ENCODE measurements at regions not wholly inside any gene's neighbourhood (a gene's known extent, or its start where the extent isn't known, plus 50 kb on each side); places are given as distances from the start of the nearest gene placed in this dataset.

DNA sequence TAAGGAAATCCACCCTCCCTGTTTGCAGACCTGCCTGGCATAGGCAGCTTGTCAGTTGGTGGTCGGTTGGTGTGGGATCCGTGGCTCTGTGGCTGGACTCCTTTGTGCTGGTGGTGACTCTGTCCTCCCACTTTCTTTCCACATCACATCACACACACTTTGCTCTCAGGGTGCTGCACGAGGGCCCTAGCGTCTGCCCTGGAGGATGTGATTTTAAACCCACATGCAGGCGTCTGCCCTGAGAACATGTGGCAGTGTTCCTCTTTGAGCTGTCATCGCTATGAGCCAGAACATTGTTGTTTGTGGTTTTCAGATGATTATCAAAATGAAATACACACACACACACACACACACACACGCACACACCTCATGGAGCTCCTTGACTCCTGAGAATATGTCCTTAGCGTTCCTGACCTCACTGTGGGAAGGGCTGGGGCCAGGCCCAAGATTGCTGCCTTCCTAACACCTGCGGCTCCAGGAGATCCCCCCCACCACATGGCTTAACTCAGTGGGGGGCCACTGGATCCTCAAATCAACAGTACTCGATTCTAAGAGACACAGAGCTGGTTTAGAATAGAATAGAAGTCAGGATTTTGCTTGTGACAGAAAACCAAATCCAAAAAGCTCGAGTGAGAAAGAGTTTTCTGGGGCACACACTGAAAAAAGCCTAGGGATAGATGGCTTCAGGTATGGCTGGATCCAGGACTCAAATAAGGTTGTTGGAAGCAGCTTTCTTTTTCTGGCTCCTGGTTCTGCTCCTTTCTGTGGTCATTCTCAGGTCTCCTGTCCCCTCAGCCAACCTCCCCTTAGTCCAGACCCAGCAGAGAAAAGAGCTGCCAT is 54.8 kb downstream of the RTP5 start:
- peak; percentile 36 for DNase-seq
- 53 to 68% (median 57%) methylated on average over 11 of the region's 11 CpGs for WGBS, 5 donors

DNA sequence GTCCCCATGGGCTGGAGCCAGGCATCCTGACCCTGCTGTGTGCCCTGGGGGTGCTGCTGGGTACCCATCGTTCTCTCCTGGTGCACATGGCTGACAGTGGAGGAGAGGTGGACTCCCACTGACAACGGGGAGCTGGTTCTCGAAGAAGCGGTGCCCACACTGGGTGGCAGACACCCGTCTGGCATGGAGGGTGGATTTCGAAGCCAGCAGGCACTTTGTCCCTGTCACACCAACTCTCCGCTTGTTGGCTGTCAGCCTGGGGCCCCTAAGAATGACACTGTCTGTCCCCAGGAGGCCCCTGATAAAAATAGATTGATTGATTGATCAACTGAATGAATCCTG is 55.4 kb downstream of the RTP5 start:
- DNase-seq = peak; percentile 68
- WGBS, 5 donors = 85 to 95% (median 92%) methylated on average over 4 to 7 of the region's 7 CpGs
- TF ChIP-seq POLR2AphosphoS5 (IDR thresholded peaks at IDR 0.05) (no peak), POLR2A (IDR thresholded peaks at IDR 0.05) (no peak), CTCF (IDR thresholded peaks at IDR 0.05 in 8 of 11, conservative IDR thresholded peaks at IDR 0.05 in 3 of 11) (no peak)
- no peaks in the 10 kb centered on the region for H3K9me3 ChIP-seq
- intact Hi-C loops (cut with DNase I; ENCODE audit: low total_unique reads) = no loop called here
- H3K36me3 ChIP-seq = no peaks in the 10 kb centered on the region
- no peaks in the 10 kb centered on the region for H3K27me3 ChIP-seq (replicated peaks in 1 of 7)
- H3K4me3 ChIP-seq = no peak overlapping the region
- no peaks in the 10 kb centered on the region for H3K4me1 ChIP-seq
- no peak overlapping the region for H3K27ac ChIP-seq

More for the DNA sequence above, 54.8 kb downstream of the RTP5 start:
- no peak overlapping the region for H3K4me3 ChIP-seq
- H3K27ac ChIP-seq = no peak overlapping the region
- H3K27me3 ChIP-seq (replicated peaks in 1 of 7) = no peaks in the 10 kb centered on the region
- H3K36me3 ChIP-seq = no peaks in the 10 kb centered on the region
- H3K4me1 ChIP-seq = no peaks in the 10 kb centered on the region
- H3K9me3 ChIP-seq = no peaks in the 10 kb centered on the region
- no peak for TF ChIP-seq CTCF (IDR thresholded peaks at IDR 0.05 in 8 of 11, conservative IDR thresholded peaks at IDR 0.05 in 3 of 11)
- no peak for TF ChIP-seq POLR2A (IDR thresholded peaks at IDR 0.05)
- TF ChIP-seq POLR2AphosphoS5 (IDR thresholded peaks at IDR 0.05) = no peak
- intact Hi-C loops (cut with DNase I; ENCODE audit: low total_unique reads) = no loop called here

GRCh38 chr2:241925277-241925676 is 55.7 kb downstream of the RTP5 start:
- no peak overlapping the region for H3K4me3 ChIP-seq
- no peak overlapping the region for H3K27ac ChIP-seq
- DNase-seq = peak; percentile 76
- intact Hi-C loops (cut with DNase I; ENCODE audit: low total_unique reads) = no loop called here
- H3K4me1 ChIP-seq = no peaks in the 10 kb centered on the region
- no peaks in the 10 kb centered on the region for H3K27me3 ChIP-seq (replicated peaks in 1 of 7)
- 88 to 92% (median 88%) methylated on average over 12 to 15 of the region's 15 CpGs for WGBS, 5 donors
- TF ChIP-seq POLR2A (IDR thresholded peaks at IDR 0.05) (no peak), CTCF (IDR thresholded peaks at IDR 0.05 in 8 of 11, conservative IDR thresholded peaks at IDR 0.05 in 3 of 11) (no peak)
- no peaks in the 10 kb centered on the region for H3K36me3 ChIP-seq
- no peaks in the 10 kb centered on the region for H3K9me3 ChIP-seq

GRCh38 chr2:241925821-241926441 is 56.4 kb downstream of the RTP5 start:
- Histone ChIP-seq H3K4me3 (no peak overlapping the region), H3K36me3 (no peaks in the 10 kb centered on the region), H3K27ac (no peak overlapping the region), H3K27me3 (replicated peaks in 1 of 7) (no peaks in the 10 kb centered on the region), H3K9me3 (no peaks in the 10 kb centered on the region), H3K4me1 (no peaks in the 10 kb centered on the region)
- DNase-seq = peak; percentile 51
- WGBS, 5 donors = 76 to 87% (median 85%) methylated on average over 21 of the region's 21 CpGs
- intact Hi-C loops (cut with DNase I; ENCODE audit: low total_unique reads) = no loop called here
- TF ChIP-seq POLR2A (IDR thresholded peaks at IDR 0.05) (no peak), POLR2AphosphoS5 (IDR thresholded peaks at IDR 0.05) (no peak), CTCF (IDR thresholded peaks at IDR 0.05 in 8 of 11, conservative IDR thresholded peaks at IDR 0.05 in 3 of 11) (no peak)
